WTC11 (cell line): ENCODE measurements at regions not wholly inside any gene's neighbourhood (a gene's known extent, or its start where the extent isn't known, plus 50 kb on each side); places are given as distances from the start of the nearest gene placed in this dataset.

ENCODE experiments used
- AR ChIP-seq: fragments of 250-450 bp; sonication (Bioruptor Pico); IDR thresholded peaks from 2 replicates; pipeline ENCODE4 v1.9.0; 2021; ENCODE audit warnings: mild to moderate bottlenecking
- HMGXB4 ChIP-seq: sonication (generic); formaldehyde crosslinking; IDR thresholded peaks from 2 replicates; pipeline ENCODE4 v1.8.1; 2023; ENCODE audit warnings: mild to moderate bottlenecking, moderate library complexity, missing genetic modification reagents
- NFE2L1 ChIP-seq: sonication (generic); formaldehyde crosslinking; IDR thresholded peaks from 2 replicates; pipeline ENCODE4 v1.8.1; 2023; ENCODE audit warnings: missing genetic modification reagents
- ZBTB21 ChIP-seq: sonication (generic); formaldehyde crosslinking; IDR thresholded peaks from 2 replicates; pipeline ENCODE4 v1.8.1; 2023; ENCODE audit warnings: mild to moderate bottlenecking, missing genetic modification reagents, borderline replicate concordance

- TF ChIP-seq HMGXB4 (CRISPR knock-in tag) (no peak), ZBTB21 (CRISPR knock-in tag) (no peak), NFE2L1 (CRISPR knock-in tag) (no peak), AR (CRISPR knock-in tag) (no peak)
These were observed 49.9 kb upstream of the GDNF start (continued) for GRCh38 chr5:37889612-37890317.
